Prostate gland (tissue), 2 donors: ENCODE measurements at regions not wholly inside any gene's neighbourhood (a gene's known extent, or its start where the extent isn't known, plus 50 kb on each side); places are given as distances from the start of the nearest gene placed in this dataset.

Experiments used
- POLR2A ChIP-seq: fragments of 450-650 bp; IDR thresholded peaks from one replicate; pipeline ENCODE4 v1.6.1; 2016; ENCODE audit warnings: antibody characterized with exemption, mild to moderate bottlenecking
- TF ChIP-seq, protein P1 (sequence below), 4 experiments: fragments of 200-600 bp in 2 of 4; fragments of 450-650 bp in 2 of 4; sonication (generic) in 2 of 4; IDR thresholded peaks; 1 replicate in 3 of 4; 2 replicates in 1 of 4; pipeline ENCODE4 v1.5.1; 2016 to 2019; ENCODE audit warnings: antibody characterized with exemption in 4 of 4, mild to moderate bottlenecking in 2 of 4, moderate library complexity in 2 of 4

- TF ChIP-seq, protein P1, sequence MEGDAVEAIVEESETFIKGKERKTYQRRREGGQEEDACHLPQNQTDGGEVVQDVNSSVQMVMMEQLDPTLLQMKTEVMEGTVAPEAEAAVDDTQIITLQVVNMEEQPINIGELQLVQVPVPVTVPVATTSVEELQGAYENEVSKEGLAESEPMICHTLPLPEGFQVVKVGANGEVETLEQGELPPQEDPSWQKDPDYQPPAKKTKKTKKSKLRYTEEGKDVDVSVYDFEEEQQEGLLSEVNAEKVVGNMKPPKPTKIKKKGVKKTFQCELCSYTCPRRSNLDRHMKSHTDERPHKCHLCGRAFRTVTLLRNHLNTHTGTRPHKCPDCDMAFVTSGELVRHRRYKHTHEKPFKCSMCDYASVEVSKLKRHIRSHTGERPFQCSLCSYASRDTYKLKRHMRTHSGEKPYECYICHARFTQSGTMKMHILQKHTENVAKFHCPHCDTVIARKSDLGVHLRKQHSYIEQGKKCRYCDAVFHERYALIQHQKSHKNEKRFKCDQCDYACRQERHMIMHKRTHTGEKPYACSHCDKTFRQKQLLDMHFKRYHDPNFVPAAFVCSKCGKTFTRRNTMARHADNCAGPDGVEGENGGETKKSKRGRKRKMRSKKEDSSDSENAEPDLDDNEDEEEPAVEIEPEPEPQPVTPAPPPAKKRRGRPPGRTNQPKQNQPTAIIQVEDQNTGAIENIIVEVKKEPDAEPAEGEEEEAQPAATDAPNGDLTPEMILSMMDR (IDR thresholded peaks at IDR 0.05): no peak
- no peak for TF ChIP-seq POLR2A
Observed at GRCh38 chr16:77618951-77619350, 103.4 kb upstream of the NUDT7 start.
